Activated CD8-positive, alpha-beta memory T cell treated with anti-CD3 and anti-CD28 coated beads, Interleukin-2, amount 50 U/mL, for 24 hours (primary cell): ENCODE measurements at regions not wholly inside any gene's neighbourhood (a gene's known extent, or its start where the extent isn't known, plus 50 kb on each side); places are given as distances from the start of the nearest gene placed in this dataset.
"Not testable (repeated sequence)": the region's sequence is repeated elsewhere in the genome, so short reads cannot be mapped to it uniquely, and the experiment has no call there.

Source experiments
- DNase-seq: peaks from one replicate; pipeline ENCODE4 v3.0.0-alpha.2; 2020; ENCODE audit errors: extremely low read depth

DNA sequence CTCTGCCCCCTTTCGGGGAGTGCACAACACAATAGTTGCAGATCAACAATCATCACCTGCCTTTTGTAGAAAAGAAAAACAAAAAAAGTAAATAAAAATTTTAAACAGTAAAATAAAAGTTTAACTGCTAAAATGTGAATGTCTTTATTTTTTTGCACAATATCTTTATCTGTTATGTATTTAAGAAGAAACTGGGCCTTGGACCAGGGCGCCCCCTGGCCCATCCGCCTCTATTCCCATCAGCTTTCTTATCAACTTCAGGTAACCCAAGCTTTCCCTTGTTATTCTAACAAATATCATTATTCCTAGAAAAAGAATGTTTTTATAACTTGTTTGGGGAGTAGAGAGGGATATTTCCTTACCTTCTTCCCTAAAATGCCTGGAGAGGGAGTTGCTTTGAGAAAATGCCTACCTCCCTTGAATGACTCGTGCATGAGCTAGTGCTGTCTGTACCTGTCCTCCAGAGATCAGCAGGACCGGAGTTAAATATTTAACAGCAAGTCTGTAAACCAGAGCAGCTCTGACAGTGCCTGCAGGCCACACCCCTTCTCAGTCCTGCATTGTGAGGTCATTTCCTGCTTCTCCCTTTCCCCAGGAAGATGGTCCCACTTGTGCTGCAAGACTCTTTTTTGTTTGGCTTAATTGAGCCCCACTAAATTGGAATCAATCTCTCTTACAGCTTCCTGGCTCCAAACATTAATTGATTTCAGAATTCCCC lies 192.8 kb upstream of the RGS6 start:
- DNase-seq, result no peak

DNA sequence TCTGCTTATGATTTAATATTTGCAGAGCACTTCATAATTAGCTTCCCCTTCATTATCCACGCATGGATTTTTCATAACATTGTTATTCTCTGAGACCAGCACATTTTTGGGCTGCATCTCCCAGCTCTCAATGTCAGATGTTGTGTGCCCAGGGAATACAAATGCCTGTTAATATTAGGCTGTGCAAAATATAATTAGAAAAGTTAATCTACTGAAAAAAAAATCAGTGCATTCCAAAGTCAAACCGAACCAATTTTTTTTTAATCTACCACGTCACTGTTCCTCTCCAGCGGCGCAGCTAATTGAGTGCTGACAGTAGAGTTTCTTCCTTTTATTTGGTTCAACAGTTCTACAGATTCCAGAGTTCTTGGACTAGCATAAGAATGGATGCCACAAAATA lies 191.0 kb upstream of the RGS6 start:
- DNase-seq, result no peak

DNA sequence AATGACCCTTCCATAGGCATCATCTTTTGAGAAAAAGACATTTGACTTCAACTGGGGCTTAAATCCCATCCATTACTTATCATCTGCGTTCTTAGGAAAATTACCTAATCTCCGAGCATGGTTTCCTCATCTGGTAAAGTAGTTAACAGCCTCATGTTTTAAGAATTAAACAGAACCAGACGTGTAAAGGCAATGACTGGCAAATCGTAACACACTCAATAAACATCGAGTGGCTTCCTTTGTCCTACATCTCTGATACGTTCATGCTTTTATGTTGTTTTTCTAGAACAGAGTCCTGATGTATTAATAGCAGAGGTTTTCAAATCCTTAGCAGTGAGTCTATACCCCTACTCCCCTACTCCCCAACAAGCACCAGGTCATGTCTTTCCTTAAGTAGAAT lies 189.7 kb upstream of the RGS6 start:
- no peak for DNase-seq

DNA sequence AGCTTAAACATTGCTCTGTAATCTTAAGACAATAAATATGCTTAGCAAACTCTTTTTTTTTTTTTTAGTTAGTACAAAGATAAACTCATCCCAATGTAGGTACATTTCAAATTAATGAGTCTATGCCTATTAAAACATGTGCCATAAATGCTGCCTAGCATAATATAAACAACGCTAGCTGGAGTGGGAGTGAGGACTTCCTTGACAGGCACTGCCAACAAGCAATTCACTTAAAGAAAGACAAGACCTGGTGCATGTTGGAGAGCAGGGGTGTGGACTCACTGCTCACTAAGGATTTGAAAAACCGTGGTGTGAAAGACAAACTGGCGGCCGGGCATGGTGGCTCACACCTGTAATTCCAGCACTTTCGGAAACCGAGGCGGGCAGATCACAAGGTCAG lies 187.2 kb upstream of the RGS6 start:
- DNase-seq, result no peak

DNA sequence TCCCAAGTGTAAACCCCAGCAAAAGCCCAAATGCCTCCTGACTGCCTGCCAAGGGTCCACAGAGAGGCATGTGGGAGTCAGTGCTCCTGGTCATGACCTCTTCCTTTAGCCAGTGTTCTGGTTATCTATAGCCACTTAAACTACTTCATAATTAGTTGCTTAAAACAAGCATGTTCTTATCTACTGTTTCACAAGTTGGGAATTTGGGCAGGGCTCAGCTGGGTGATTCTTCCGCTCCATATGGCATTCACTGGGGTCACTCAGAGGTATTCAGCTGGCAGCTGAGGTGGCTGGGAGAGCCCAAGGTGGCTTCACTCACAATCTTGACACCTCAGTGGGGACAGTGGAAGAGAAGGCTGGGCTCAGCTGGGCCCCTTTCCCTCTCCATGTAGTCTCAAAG lies 184.0 kb upstream of the RGS6 start:
- DNase-seq, result no peak

DNA sequence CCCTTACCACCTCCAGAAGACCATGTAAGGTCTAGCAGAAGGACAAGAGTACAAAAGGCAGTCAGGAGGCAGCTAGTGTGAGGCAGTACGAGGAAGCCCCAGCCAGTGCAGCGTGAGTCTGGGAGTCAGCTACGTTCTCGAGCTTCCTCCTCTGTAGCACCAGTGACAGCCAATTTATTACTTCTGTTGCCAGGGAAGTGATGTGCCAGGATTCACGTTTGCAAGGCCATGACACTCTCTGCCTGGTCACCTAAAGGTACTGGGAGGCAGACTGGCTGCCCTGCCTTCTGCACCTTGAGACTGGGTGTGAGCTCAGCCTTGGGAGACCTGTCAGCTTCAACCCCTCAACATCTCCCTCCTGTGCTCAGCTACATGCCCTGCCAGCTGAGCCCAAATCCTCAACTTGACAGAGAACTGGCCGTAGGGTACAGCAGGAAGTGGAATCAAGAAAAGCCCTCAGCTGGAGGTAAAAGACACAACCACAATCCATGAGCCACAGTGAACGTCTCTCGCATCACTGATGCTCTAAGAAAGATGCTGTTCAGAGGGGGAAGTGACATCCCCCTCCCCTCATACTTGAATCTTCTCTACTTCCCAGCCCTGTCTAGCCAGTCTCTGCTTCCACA lies 182.5 kb upstream of the RGS6 start:
- DNase-seq, result no peak

DNA sequence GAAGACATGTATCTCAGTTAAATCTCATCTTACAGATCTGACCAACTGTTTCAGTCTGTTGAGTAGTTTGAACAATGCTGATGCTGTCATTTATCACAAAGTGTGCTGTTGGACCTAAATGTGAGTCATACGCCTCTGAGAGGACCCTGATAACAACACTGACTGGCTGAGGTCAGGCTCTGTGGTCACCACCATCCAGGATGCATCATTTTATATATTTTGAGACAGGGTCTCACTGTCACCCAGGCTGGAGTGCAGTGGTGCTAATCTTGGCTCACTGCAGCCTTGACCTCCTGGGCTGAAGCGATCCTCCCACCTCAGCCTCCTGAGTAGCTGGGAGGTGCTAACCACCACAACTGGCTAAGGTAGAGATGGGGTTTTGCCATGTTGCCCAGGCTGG lies 181.0 kb upstream of the RGS6 start:
- no peak for DNase-seq

DNA sequence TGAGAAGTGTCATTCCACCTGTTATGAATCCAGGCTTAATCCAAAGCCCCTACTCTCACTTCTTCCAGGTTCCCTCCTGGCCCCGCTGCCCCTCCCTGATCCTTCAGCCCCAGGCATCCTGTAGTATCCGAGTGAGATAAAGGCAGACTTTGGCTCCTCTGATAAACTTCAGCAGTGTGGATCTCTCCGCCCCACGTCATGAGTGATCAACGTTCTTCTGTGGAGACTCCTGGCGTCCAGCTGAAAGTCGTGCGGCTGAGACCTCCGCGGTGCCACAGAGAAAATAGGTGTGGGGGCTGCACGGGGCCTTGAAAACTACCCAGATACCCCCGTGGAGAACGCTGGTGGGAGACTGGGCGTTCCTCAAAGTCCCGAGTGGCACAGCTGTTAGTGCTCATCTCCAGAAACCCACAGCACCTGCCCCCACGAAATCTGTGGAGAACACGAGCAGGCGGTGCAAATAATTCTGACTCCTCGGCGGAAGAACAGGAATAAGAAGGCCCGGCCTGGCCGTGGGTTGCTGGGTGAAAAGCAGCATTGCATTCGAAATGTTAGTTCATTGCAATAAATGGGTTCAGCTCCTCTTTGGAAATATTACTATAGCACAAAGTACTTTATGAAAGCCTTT lies 180.0 kb upstream of the RGS6 start:
- DNase-seq, result no peak

DNA sequence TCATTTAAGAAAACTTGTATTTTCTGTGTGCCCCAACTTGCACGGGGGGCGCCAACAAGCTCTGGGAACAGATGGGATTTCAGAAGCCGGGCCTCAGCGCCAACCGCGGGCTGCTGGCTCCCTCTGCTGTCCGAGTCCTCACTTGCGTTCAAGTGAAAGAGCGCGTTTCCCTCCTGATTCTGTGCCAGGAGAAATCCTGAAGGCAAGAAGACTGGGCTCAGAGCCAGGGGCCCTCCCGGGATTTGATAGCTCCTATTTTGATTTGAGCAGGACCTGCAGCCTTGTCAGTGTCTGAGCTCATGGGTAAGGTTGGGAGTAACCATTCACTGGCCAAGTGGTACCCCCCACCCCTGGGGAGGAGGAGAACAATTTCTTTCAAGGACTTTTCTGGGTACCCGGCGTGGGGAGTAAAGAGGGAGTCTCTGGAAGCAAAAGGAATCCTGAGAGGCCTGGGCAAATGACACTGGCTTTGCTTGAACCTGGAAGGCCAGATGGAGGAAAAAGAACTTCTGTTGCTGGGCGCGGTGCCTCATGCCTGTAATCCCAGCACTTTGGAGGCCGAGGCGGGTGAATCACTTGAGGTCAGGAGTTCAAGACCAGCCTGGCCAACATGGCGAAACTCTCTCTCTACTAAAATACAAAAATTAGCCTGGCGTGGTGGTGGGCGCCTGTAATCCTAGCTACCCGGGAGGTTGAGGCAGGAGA lies 179.0 kb upstream of the RGS6 start:
- peak; percentile 28 for DNase-seq

DNA sequence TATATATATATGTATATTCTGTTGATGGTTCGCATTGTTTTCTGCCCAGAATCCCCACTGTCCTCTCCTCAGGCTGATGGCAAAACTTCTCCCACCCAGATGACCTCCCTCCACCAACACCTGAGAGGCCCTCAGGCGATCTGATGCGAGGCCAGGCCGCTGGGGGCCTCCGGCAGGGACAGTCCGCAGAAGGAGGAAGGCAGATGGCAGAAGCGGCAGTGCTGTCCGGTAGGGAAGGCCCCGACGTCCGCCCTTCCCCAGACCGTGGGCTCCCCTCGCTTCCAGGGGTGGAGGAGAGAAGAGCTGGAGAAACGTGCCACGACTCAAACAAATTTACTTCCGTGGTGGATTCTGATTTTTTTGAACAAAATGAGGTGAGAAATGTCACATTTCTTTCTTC lies 178.3 kb upstream of the RGS6 start:
- no peak for DNase-seq

DNA sequence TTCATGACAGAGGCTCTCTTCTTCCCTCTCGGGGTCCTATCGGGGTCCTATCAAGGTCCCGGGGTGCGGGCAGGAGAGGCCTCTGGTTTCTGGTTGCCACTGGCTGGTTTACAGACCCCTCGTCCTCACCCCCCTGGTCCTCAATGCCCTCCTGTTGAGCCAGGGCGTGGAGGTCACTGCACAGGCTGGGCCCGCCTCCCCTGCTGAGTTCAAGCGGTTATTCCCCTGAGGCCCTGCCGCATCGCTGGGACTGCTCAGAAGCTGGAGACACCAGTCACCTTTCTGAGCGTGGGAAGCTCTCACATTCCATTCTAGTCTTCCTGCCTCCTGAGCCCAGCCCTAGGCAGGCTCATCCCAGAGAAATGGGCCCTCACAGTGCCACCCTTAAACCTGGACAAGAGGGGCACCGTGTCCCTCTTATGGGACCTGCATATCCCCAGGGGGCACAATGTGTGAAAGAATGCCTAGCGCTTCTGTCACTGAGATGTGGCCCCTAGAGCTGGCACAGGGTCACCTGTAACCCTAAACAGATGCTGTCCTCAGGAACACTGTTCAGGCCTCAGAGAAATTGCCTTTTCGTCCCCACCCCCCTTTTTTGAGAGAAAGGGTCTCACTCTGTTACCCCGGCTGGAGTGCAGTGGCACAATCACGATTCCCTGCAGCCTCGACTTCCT lies 177.7 kb upstream of the RGS6 start:
- no peak for DNase-seq

DNA sequence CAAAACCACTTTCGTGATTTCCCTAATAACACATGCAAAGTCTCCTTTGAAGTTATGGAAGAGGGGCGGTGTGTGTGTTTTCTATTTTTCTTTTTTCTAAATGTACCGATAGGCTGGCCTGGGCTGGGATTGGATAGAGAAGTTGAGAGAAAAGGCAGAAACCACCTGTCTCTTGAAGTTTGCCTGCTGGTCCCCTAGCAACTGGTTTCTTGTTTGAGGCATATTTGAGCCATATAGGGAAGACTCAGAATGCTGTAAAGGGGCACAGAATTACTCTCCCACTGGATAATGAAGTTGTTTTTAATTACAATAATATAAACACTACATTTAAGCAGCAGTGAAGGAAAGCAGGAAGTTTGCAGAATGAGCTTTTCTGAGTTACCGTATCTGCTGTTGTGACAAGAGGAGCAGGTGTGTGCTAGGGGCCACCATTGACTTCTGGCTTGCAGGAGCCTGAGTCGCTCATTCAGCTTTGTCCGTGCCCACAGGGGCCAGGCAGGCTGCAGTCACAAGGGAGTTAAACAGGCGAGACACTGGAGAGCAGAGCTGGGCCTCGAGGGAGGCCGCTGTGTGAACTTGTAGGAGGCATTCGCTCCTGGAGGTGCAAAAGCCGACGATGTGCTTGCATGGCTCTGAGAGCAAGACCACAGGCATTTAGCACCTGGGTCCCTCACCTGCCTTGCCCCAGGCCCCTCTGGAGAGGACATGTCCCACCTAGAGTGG lies 173.8 kb upstream of the RGS6 start:
- no peak for DNase-seq

DNA sequence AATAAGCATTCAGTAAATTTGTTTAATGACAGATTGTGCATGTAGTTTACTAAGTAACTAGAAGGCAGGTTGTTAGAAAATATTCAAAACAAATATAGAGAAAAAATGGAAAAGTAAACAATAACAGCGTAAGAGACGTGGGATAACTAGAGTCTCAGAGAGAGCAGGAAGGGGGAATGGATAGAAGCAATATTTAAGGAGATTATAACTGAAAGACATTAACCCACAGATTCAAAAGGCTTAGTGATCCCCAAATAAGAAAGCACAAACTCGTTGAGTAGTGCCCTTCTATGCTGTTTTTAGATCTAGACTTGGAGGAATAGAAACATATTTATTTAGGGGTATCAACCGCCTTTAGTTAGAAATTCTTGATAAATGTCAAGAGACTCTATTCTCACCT lies 169.7 kb upstream of the RGS6 start:
- no peak for DNase-seq

DNA sequence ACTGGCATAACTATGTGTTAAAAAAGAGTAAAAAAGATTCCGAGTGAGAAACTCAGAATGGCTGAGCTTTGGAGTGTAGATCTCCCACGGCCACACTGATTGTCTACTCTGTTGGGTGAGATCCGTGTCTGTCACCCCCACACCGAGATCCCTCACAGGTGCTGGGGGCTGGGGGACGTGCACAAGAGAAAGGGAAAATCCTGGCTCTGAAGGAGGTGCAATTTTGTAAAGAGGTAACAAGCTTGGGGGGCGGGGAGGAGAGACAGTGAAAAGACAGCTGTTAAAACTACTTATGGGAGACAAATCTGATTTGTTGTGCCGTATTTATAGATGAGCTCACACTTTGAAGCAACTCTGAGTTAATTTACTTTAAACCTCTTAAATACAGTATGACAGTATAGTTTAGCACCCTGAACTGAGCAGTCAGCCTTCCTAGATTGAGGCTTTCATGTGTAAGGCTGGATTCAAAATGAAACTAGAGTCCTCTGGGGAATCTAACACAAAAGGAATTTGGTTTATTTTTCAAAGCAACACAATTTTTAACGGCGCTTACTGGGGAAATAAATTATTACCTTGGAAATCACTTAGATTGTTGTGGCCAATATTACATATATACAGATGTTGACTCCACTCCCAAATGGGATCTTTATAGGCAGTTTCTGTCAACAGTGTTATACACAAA lies 167.4 kb upstream of the RGS6 start:
- no peak for DNase-seq

DNA sequence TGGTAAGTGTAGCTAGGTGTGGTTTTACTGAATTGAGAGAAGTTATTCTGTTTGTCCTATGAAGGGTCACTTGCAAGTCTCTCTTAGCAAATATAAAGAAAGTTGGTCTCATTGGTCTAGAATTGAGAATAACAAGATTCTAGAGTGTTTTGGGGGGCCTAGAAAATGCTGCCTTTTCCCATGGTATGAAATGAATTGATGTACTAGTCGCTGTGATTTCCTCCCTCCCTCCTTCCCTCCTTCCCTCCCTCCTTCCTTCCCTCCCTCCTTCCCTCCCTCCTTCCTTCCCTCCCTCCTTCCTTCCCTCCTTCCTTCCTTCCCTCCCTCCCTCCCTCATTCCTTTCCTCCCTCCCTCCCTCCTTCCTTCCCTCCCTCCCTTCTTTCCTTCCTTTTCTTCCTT lies 166.7 kb upstream of the RGS6 start:
- DNase-seq, result no peak

DNA sequence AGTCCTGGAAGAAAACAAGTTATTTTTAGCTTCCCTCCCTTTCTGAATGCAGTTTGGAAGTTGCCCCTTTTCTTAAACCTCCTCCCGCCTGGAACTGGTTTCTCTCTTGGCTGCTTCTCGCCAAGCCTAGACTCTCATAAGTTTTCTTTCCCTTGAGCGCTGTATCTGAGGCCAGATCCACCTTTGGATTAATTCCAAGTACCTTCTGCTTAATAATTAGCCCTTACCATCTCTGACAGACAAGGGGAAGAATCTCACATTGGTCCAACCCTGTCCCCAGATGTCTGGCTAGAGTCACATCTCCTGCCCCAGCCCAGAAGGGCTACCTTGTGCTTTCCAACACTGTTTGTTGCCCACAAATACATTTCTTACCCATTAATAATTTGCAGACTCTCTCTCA lies 161.8 kb upstream of the RGS6 start:
- no peak for DNase-seq

DNA sequence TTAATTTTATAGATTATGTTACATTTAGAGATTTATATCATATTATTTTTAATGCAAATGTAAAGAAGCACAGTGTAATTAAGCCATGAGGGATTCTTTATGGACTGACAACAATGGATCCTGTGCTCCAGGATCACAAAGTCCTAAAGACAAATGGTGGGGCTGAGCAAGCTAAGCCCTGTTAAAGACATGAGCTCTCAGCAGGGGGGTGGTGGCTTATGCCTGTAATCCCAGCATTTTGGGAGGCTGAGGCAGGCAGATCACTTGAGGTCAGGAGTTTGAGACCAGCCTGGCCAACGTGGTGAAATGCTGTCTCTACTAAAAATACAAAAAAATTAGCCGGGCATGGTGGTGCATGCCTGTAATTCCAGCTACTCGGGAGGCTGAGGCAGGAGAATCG lies 160.8 kb upstream of the RGS6 start:
- DNase-seq, result not testable (repeated sequence)

DNA sequence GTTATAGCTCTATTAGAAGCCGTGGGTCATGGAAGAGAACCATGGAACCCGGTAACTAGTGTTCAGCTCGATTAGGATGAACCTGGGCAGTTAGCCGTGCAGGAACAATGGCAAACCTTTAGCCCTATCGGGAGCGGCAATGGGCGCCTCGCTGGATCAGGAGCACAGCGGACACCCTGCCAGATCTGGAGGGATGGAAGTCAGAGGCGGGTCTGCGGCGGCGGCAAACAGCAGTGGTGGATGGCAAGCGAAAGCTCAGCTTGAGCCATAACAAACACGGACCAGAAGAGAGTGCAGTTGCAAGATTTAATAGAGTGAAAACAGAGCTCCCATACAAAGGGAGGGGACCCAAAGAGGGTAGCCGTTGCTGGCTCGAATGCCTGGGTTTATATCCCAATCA lies 160.2 kb upstream of the RGS6 start:
- DNase-seq, result not testable (repeated sequence)

DNA sequence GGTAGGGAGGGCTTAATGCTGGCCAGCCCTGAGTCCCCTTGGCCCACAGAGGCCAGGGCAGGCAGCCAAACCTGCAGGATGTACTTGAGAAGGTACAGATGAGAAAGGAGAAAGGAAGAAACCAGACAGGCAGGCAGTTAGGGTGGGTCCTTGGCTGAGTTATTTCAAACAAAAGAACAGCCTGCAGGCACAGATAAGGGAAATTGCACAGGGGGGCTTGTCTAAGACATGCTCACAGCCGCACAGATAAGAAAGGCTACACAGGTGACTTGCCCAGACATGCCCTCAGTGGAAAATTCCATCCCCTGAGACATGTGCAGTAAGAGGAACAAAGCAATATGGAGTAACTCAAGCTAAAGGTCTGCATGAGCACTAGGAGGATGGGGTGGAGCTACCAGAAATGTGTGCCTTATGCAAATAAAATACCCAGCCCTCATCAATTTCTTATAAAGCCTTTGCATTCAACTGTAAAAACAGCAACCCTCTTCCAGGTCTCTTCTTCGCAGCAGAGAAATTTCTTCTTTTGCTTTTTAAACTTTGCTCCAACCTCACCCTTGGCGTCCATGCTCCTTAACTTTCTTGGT lies 158.2 kb upstream of the RGS6 start:
- no peak for DNase-seq

DNA sequence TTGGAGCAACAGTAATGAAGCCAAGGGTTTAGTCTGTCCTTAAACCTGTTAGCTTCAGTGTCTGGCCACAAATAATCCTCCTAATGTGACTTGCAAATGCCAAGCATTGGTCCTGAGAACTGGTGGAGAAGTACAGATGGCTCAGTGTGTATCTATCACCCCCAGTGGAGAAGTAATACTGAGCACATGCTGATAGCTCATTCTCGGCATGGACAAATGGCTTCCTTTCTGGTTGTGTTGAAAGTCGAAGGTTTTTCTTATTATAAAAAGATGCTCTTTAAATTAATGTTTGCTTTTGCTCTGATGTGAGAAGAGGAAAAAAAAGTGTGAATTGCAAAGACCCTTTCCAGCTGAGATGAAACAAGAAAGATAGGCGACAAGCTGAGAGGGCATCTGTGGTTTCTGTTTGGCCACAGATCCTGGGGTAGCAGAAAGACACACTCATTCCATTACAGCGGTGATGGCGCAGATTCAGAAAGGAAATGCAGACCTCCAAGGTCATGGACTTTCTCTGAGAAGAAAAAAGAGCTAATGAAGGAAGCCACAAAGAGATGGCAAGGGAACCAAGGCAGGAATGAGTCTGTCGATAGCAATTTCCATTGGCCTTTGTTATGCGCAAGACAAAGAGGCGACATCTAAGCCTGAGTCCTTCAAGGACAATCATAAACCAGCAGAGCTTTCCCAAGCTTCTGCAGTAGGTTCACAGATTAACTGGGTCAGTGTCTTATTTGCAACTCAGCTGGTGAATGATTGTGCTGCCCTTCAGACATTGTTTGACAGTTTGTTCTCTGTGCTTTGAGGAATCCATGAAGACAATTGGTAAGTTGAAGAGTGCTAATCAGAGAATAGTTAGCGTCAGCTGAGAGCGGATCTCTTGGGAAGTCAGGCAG lies 155.5 kb upstream of the RGS6 start:
- DNase-seq, result no peak
